ENCODE measurements at regions not wholly inside any gene's neighbourhood (a gene's known extent, or its start where the extent isn't known, plus 50 kb on each side); places are given as distances from the start of the nearest gene placed in this dataset.

DNA sequence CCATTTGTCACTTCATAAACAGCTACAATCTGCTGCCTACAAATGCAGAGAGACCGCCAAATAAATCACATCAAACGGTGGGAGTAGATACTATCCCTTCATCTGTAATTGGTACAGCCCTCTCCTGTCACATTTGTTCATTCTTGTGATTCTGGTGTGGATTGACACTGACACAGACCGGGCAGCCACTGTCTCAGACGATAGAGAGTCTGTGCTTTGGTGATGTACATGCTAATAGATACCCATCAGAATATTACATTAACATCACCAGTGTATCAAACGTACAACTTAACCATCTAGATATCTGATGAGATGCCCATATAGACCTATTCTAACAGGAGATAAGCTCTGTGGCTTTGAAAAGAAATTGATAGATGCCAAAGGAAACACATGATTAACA is 419.7 kb upstream of the ZEB2 start:
- TF ChIP-seq CTCF (IDR thresholded peaks at IDR 0.05) = no peak
- ATAC-seq (ENCODE audit: low FRiP score) = no peak
- no peak for DNase-seq (ENCODE audit: low spot score)

DNA sequence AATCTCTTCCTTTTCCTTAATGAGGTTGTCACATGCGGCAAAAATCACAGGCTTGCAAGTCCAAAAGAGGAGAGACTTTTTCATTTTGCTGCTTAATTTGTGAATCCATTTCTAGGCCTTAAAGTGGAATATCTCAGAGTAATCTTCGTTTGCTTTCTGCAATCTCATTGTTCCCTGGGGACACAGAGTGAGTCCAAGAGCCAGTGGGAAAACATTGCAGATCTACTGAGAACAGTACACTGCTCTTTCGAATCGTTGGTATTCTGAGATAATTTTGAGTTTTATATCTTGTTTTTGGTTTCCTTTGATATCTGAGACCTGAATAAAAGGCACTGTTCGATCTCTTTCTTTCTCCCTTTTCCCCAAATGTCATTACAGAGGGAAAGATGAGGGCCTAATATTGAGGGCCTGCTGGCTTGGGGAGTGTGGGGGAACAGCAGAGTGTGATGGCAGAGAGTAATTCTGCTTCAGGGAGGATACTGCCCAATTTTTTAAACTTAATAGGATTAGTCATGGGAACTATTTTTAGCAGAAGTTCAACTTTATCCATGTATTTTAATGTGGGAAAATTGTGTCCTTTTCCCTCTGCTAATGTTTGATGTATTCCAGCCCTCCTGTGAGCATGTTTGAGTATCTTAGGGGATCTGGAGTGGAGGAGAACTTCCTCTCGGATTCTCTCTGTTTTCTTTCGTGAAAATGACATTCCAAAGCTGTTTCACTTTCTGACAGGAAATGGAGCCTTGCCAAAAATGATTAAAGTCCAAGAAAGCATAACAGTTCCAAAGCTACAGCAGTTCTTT is 418.2 kb upstream of the ZEB2 start:
- no peak for TF ChIP-seq CTCF (IDR thresholded peaks at IDR 0.05)
- DNase-seq (ENCODE audit: low spot score) (no peak), ATAC-seq (ENCODE audit: low FRiP score) (peak; percentile 76)

DNA sequence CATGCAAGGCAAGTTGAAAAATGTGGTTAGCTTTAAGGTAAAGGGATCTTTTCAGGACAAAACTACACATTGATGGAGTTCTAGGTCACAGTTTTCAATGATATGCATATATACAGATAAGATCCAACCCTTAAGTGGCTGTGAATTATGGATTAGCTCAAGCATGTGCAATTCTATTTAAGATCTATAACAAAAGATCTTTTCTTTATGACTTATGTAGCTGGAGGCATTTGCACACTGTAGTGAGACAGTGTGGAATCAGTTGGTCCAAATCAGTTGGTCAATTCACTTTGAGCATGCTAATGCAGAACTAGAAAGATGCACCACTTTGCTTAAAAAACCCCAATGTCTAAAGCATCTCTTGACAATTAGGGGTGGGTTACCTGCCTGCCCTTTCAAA is 417.1 kb upstream of the ZEB2 start:
- no peak for TF ChIP-seq CTCF (IDR thresholded peaks at IDR 0.05)
- no peak for ATAC-seq (ENCODE audit: low FRiP score)
- no peak for DNase-seq (ENCODE audit: low spot score)

GRCh38 chr2:144936442-144936841 is 416.5 kb upstream of the ZEB2 start:
- TF ChIP-seq CTCF (IDR thresholded peaks at IDR 0.05) = no peak
- no peak for DNase-seq (ENCODE audit: low spot score)
- no peak for ATAC-seq (ENCODE audit: low FRiP score)

GRCh38 chr2:144935736-144936135 is 415.8 kb upstream of the ZEB2 start:
- DNase-seq (ENCODE audit: low spot score) = no peak
- no peak for TF ChIP-seq CTCF (IDR thresholded peaks at IDR 0.05)
- no peak for ATAC-seq (ENCODE audit: low FRiP score)

- ATAC-seq (ENCODE audit: low FRiP score) = no peak
- TF ChIP-seq CTCF (IDR thresholded peaks at IDR 0.05) = no peak
- no peak for DNase-seq (ENCODE audit: low spot score)
These were observed 415.3 kb upstream of the ZEB2 start for GRCh38 chr2:144935191-144935590.

GRCh38 chr2:144931960-144932359 is 412.0 kb upstream of the ZEB2 start:
- no peak for ATAC-seq (ENCODE audit: low FRiP score)
- TF ChIP-seq CTCF (IDR thresholded peaks at IDR 0.05) = no peak

More at GRCh38 chr2:144931960-144932359, 412.0 kb upstream of the ZEB2 start:
- DNase-seq (ENCODE audit: low spot score) = no peak

Data from omental fat pad (tissue), 3 donors.